Urothelium cell line (cell line): ENCODE measurements at regions not wholly inside any gene's neighbourhood (a gene's known extent, or its start where the extent isn't known, plus 50 kb on each side); places are given as distances from the start of the nearest gene placed in this dataset.
"Not testable (repeated sequence)": the region's sequence is repeated elsewhere in the genome, so short reads cannot be mapped to it uniquely, and the experiment has no call there.

ENCODE experiments used
- DNase-seq: peaks from one replicate; pipeline ENCODE4 v3.0.0; 2011; ENCODE audit warnings: low spot score, mixed read lengths
- FAIRE-seq: peaks from 2 replicates; lab custom pipeline; 2011; peaks lifted over from hg19 to GRCh38; lab: Jason Lieb, UNC

GRCh38 chr4:77300996-77301395 lies 144.0 kb downstream of the CCNG2 start:
- FAIRE-seq, DNase-seq: not testable (repeated sequence)

- FAIRE-seq, result no peak
- DNase-seq, result no peak
These were observed 148.8 kb downstream of the CCNG2 start for GRCh38 chr4:77305766-77306165.

GRCh38 chr4:77306496-77306895 lies 149.5 kb downstream of the CCNG2 start:
- FAIRE-seq, result no peak

GRCh38 chr4:77308843-77309242 lies 151.8 kb downstream of the CCNG2 start:
- DNase-seq (peak; percentile 62), FAIRE-seq (no peak)

More at GRCh38 chr4:77306496-77306895, 149.5 kb downstream of the CCNG2 start:
- no peak for DNase-seq

- FAIRE-seq, result no peak
- DNase-seq, result no peak
These were observed 152.5 kb downstream of the CCNG2 start for GRCh38 chr4:77309496-77309895.

- FAIRE-seq (no peak), DNase-seq (peak; percentile 30)
These were observed 153.9 kb downstream of the CCNG2 start for GRCh38 chr4:77310931-77311330.

- DNase-seq (no peak), FAIRE-seq (no peak)
These were observed 157.7 kb downstream of the CCNG2 start for GRCh38 chr4:77314697-77315096.

GRCh38 chr4:77327151-77327550 lies 170.1 kb downstream of the CCNG2 start:
- no peak for FAIRE-seq
- no peak for DNase-seq

GRCh38 chr4:77332696-77333270 lies 175.8 kb downstream of the CCNG2 start:
- peak; percentile 42 for FAIRE-seq
- DNase-seq, result peak; percentile 20

GRCh38 chr4:77336411-77337142 lies 179.6 kb downstream of the CCNG2 start:
- no peak for DNase-seq
- no peak for FAIRE-seq

- DNase-seq (no peak), FAIRE-seq (no peak)
These were observed 185.3 kb downstream of the CCNG2 start for GRCh38 chr4:77342170-77342810.

- FAIRE-seq (no peak), DNase-seq (no peak)
These were observed 187.0 kb downstream of the CCNG2 start for GRCh38 chr4:77344001-77344400.

- no peak for DNase-seq
- no peak for FAIRE-seq
These were observed 187.8 kb downstream of the CCNG2 start for GRCh38 chr4:77344784-77345183.

- no peak for FAIRE-seq
- DNase-seq, result no peak
These were observed 190.5 kb downstream of the CCNG2 start for GRCh38 chr4:77347351-77347966.

GRCh38 chr4:77348815-77349214 lies 191.8 kb downstream of the CCNG2 start:
- FAIRE-seq (no peak), DNase-seq (no peak)

- DNase-seq (no peak), FAIRE-seq (no peak)
These were observed 192.4 kb downstream of the CCNG2 start for GRCh38 chr4:77349364-77349763.

- FAIRE-seq (no peak), DNase-seq (no peak)
These were observed 192.8 kb downstream of the CCNG2 start for GRCh38 chr4:77349796-77350195.

GRCh38 chr4:77352192-77352591 lies 195.2 kb downstream of the CCNG2 start:
- FAIRE-seq (no peak), DNase-seq (no peak)

- peak; percentile 90 for FAIRE-seq
These were observed 196.8 kb downstream of the CCNG2 start for GRCh38 chr4:77353724-77354315.

GRCh38 chr4:77354550-77354949 lies 197.5 kb downstream of the CCNG2 start:
- FAIRE-seq, result no peak

More at GRCh38 chr4:77353724-77354315, 196.8 kb downstream of the CCNG2 start:
- not testable (repeated sequence) for DNase-seq

GRCh38 chr4:77355731-77356130 lies 198.7 kb downstream of the CCNG2 start:
- FAIRE-seq (no peak), DNase-seq (no peak)

More at GRCh38 chr4:77354550-77354949, 197.5 kb downstream of the CCNG2 start:
- no peak for DNase-seq
